Activated CD8-positive, alpha-beta T cell treated with anti-CD3 and anti-CD28 coated beads for 36 hours (primary cell): ENCODE measurements at regions not wholly inside any gene's neighbourhood (a gene's known extent, or its start where the extent isn't known, plus 50 kb on each side); places are given as distances from the start of the nearest gene placed in this dataset.

Experiments
- ATAC-seq: fragments of 200-7000 bp; cut with Tn5 transposase; one replicate; pipeline ENCODE4 v1.10.0; 2021; ENCODE audit warnings: mild to moderate bottlenecking, moderate library complexity
- CTCF ChIA-PET: fragments of 350-600 bp; sonication (Branson Sonifier 250); formaldehyde crosslinking; loops from one replicate; lab custom pipeline; 2021; ENCODE audit warnings: antibody characterized with exemption; lab: Charles Lee
- POLR2A ChIA-PET: fragments of 350-600 bp; sonication (Branson Sonifier 250); formaldehyde crosslinking; loops from one replicate; lab custom pipeline; 2021; ENCODE audit warnings: antibody characterized with exemption; lab: Charles Lee
- DNase-seq: peaks from one replicate; pipeline ENCODE4 v3.0.0-alpha.2; 2020
- H3K27ac Mint-ChIP-seq: one replicate; pipeline ENCODE4 v1.8.0; 2021; ENCODE audit warnings: mild to moderate bottlenecking, mixed read lengths
- H3K27me3 Mint-ChIP-seq: one replicate; pipeline ENCODE4 v1.8.0; 2021; ENCODE audit warnings: mixed read lengths
- H3K36me3 Mint-ChIP-seq: one replicate; pipeline ENCODE4 v1.8.0; 2021; ENCODE audit warnings: low read depth, mixed read lengths
- H3K4me1 Mint-ChIP-seq: one replicate; pipeline ENCODE4 v1.8.0; 2021; ENCODE audit warnings: low read depth, mixed read lengths
- H3K4me3 Mint-ChIP-seq: one replicate; pipeline ENCODE4 v1.8.0; 2021; ENCODE audit warnings: mild to moderate bottlenecking, moderate library complexity, mixed read lengths
- H3K9me3 Mint-ChIP-seq: one replicate; pipeline ENCODE4 v1.8.0; 2021; ENCODE audit warnings: mixed read lengths
- intact Hi-C: fragments of 100-400 bp; cut with micrococcal nuclease; formaldehyde crosslinking; loops from one replicate; pipeline ENCODE4 v1.10.0; 2022
- TF ChIP-seq, protein P1 (sequence below): fragments of 200-600 bp; IDR thresholded peaks from one replicate; pipeline ENCODE4 v1.8.0; 2022; ENCODE audit warnings: antibody characterized with exemption, mild to moderate bottlenecking

- DNase-seq (peak; percentile 11), ATAC-seq (no peak)
- Mint-ChIP-seq H3K4me3 (no peak overlapping the region), H3K27ac (no peak overlapping the region), H3K4me1 (no peaks in the 10 kb centered on the region), H3K36me3 (no peaks in the 10 kb centered on the region), H3K9me3 (no peaks in the 10 kb centered on the region), H3K27me3 (no peaks in the 10 kb centered on the region)
- POLR2A ChIA-PET: no interaction called here
- intact Hi-C loops: no loop called here
- TF ChIP-seq, protein P1, sequence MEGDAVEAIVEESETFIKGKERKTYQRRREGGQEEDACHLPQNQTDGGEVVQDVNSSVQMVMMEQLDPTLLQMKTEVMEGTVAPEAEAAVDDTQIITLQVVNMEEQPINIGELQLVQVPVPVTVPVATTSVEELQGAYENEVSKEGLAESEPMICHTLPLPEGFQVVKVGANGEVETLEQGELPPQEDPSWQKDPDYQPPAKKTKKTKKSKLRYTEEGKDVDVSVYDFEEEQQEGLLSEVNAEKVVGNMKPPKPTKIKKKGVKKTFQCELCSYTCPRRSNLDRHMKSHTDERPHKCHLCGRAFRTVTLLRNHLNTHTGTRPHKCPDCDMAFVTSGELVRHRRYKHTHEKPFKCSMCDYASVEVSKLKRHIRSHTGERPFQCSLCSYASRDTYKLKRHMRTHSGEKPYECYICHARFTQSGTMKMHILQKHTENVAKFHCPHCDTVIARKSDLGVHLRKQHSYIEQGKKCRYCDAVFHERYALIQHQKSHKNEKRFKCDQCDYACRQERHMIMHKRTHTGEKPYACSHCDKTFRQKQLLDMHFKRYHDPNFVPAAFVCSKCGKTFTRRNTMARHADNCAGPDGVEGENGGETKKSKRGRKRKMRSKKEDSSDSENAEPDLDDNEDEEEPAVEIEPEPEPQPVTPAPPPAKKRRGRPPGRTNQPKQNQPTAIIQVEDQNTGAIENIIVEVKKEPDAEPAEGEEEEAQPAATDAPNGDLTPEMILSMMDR: no peak
- CTCF ChIA-PET: interaction anchor here (0.7 to 1.2 kb wide), 2 partner anchors 9 to 101 kb away, joined by 3 to 4 read pairs; no protein-coding TSS in a partner anchor
Measured at GRCh38 chr2:164061129-164061746, 325.4 kb upstream of the FIGN start.

DNA sequence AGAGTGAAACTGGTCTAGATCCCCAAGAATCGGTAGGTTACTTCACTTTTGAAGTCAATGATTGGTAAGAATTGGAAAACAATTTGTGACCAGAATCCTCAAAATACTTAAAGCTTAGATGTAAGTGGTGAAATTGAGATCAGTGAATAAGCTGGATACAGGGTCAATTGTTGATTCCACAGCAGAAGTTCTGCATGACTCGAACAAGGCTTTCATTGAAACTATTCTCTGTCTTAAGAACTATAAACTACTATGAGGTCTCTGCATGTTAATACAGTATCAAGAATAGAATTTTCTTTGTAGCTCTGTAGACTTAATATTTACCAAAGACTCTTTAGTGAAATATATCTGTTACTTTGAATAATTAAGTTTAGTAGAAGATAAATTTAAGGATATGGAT lies 324.2 kb upstream of the FIGN start:
- DNase-seq (no peak), ATAC-seq (no peak)
- H3K4me1 Mint-ChIP-seq: no peaks in the 10 kb centered on the region
- TF ChIP-seq, protein P1: no peak
- intact Hi-C loops: no loop called here
- ChIA-PET CTCF (no interaction called here), POLR2A (no interaction called here)
- no peaks in the 10 kb centered on the region for H3K9me3 Mint-ChIP-seq
- H3K27me3 Mint-ChIP-seq: no peaks in the 10 kb centered on the region
- H3K4me3 Mint-ChIP-seq: no peak overlapping the region
- no peaks in the 10 kb centered on the region for H3K36me3 Mint-ChIP-seq
- no peak overlapping the region for H3K27ac Mint-ChIP-seq

- DNase-seq: no peak
- ChIA-PET POLR2A (no interaction called here), CTCF (no interaction called here)
- ATAC-seq: no peak
- Mint-ChIP-seq H3K9me3 (no peaks in the 10 kb centered on the region), H3K4me1 (no peaks in the 10 kb centered on the region), H3K27me3 (no peaks in the 10 kb centered on the region), H3K27ac (no peak overlapping the region), H3K4me3 (no peak overlapping the region), H3K36me3 (no peaks in the 10 kb centered on the region)
- intact Hi-C loops: no loop called here
- TF ChIP-seq, protein P1: no peak
Measured at GRCh38 chr2:164055623-164056022, 319.8 kb upstream of the FIGN start.

- no peaks in the 10 kb centered on the region for H3K36me3 Mint-ChIP-seq
- DNase-seq (no peak), ATAC-seq (no peak)
- no peak overlapping the region for H3K27ac Mint-ChIP-seq
- ChIA-PET POLR2A (no interaction called here), CTCF (no interaction called here)
- H3K9me3 Mint-ChIP-seq: no peaks in the 10 kb centered on the region
- H3K4me3 Mint-ChIP-seq: no peak overlapping the region
- intact Hi-C loops: no loop called here
- TF ChIP-seq, protein P1: no peak
- no peaks in the 10 kb centered on the region for H3K27me3 Mint-ChIP-seq
- no peaks in the 10 kb centered on the region for H3K4me1 Mint-ChIP-seq
Measured at GRCh38 chr2:164054651-164055050, 318.8 kb upstream of the FIGN start.

- DNase-seq: no peak
- Mint-ChIP-seq H3K9me3 (no peaks in the 10 kb centered on the region), H3K4me1 (no peaks in the 10 kb centered on the region), H3K36me3 (no peaks in the 10 kb centered on the region), H3K27me3 (no peaks in the 10 kb centered on the region), H3K4me3 (no peak overlapping the region), H3K27ac (no peak overlapping the region)
- POLR2A ChIA-PET: no interaction called here
- intact Hi-C loops: no loop called here
- ATAC-seq: no peak
- TF ChIP-seq, protein P1: no peak
- CTCF ChIA-PET: no interaction called here
Measured at GRCh38 chr2:164053021-164053420, 317.2 kb upstream of the FIGN start.
